DMS53 (cell line): ENCODE measurements at regions not wholly inside any gene's neighbourhood (a gene's known extent, or its start where the extent isn't known, plus 50 kb on each side); places are given as distances from the start of the nearest gene placed in this dataset.
"Not testable (repeated sequence)": the region's sequence is repeated elsewhere in the genome, so short reads cannot be mapped to it uniquely, and the experiment has no call there.

Experiments used
- DNase-seq: peaks from one replicate; lab custom pipeline; 2025; lab: John Stamatoyannopoulos, UW

DNA sequence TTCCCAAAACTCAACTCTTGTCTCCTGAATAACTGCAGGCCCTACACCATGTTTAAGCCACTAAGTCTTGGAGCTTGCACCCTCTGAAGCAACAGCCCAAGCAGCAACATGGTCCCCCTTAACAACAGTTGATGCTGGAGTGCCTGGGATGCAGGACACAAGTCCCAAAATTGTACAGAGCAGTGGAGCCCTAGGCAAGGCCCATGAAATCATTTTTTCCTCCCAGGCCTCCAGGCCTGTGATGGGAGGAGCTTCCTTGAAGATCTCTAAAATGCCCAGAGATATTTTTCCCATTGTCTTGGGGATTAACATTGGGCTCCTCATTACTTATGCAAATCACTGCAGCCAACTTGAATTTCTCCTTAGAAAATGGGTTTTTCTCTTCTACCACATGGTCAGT lies 311.9 kb upstream of the EPHA3 start:
- no peak for DNase-seq

DNA sequence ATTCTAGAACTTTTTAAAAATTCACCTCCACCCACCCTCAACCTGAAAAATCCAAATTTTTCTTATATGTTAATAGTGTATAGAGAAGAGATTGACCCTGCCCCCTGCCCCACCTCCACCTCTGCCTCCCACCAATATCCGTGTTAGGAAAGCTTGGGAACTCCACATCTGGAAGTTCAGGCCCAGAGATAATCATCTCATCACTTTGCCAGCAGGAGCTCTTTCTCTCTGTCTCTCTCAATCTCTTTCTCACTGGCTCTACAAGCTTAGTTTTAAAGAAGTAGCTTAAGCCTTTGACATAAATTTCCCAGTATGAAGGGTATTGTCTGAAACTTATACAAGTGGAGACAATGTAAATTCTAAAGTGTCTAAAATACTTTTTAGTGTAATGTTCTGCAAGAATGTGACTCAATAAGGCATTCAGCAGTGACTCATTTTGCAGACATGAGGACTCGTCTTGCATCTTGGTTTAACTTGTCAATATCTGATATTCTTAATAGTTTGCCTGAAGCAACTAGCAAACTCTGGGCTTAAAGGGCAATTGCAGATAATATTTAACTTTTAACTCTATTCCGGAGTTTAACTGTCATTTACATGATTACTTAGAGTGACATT lies 299.8 kb upstream of the EPHA3 start:
- no peak for DNase-seq

DNA sequence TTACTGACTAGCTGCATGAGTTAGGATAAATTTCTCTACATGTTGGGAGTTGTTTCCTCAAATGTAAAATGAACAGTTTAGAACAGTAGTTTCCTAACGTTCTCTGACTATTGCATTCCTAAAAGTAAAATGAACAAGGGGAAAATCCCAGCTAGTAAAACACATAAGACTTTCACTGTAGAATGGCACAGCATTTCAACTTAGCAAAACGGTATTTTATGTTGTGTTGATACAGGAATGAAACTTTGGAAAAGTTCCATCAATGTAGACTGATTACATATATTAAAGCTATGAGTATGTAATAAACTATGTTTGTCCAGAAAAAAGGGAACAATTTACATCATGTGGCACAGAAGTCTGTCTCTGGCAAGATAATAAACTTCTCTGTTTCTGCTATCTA lies 297.4 kb upstream of the EPHA3 start:
- no peak for DNase-seq

DNA sequence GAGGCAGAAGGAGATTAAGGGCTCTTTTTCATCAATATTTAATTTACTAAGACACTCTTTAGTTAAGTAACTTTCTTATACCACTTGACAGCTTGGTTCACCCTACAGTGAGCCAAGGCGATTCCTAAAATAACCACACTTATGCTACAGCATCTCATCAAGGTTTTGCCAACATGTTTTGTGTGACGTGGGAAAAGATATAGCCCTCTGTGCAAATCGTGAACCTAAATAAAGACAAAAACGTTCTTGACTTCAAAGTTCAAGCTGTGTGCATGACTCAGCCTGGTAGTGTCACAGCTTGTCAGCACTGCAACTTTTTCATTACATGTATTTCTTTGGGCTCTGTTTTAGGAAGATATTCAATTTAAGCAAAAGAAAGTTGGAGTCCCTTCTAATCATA lies 297.0 kb upstream of the EPHA3 start:
- DNase-seq, result no peak

DNA sequence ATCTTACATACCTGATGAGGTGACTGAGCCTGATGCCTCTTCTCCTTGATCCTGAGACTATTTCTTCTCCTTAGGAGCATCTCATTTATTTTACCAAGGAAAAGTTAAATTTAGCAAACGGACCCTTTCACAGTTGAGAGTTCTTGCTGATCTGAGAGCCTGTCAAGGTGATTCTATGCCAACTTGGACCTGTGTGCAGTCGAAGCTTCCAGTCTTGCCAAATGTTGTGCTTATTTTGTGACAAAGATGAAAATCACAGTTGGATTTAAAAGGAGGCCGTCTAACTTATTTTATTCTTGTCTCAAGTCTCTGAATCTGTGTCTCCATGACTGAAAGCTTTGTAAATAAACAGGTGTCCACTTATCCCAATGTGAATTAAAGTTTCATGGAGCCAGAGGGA lies 296.3 kb upstream of the EPHA3 start:
- DNase-seq, result no peak

DNA sequence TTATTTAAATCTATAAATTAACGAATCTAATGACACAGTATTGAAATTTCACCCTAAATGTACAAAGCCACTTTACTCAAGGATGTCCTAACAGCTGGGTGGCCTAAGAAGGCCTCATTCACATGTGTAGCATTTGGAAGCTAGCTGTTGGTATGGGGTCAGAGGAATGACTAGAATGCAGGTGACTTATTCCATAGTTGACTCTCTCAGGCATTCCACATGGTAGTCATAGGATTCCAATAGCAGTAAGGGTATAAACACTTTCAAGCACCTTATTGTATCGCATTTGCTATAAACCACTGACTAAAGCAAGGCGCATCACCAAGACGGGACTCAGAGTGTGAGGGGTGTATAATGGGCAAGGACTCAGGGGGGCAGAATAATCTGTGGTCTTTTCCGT lies 294.8 kb upstream of the EPHA3 start:
- DNase-seq, result no peak

DNA sequence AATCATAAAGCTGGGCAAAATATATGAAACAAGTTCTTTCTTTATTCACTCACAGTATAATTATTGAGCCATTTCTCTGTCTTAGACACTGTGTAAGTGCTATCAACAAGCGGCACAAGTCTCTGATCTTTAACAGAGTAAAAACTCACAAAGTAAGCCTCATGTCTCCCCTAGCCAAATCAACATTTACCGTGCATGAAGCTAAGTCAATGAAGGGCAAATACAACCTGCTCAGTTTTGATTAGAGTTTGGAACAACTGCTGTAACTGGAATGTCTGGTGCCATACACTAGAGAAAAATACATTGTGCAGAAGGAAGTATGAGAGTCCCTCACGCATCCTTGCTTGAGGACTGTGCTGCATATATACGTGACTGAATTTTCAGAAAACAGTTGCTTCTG lies 291.0 kb upstream of the EPHA3 start:
- DNase-seq, result no peak

DNA sequence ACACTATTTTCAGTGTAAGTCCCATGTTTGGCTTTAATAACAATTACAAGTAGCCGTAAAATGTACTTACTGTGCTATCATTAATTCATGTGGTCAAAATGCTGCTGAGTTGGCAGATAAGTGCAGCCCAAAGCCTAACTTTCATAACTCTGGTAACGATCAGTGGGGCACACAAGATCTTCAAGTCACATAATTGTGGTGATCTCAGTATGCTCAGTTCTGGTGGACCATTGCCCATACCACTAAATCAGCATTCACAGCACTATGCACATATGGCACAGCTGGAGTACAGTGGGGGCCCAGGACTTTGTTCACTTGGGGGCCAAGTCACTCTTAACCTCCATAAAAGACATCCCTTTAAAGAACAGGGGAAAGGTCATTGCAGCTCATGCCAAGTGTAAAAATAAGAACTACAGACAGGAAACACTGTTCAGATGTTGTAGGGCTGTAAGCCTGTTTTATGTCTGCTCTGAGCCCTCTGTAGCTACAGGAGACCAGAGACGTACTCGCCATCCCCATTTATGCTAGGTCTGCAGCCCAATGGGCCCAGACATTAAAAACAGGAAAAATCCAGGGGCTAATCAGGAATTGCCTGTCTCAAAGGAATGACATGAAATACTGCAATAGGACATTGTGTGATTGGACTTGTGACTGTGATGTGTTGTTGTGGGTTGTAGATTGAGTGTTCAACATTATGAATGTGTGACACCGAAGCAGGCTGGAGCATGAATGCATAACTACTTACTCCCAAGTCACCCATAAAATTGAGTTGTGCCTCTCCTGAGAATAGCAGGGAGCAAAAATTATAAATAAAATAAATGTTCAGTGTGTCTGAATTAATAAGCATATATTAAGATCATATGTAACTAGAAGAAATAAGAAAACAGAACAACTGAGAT lies 282.5 kb upstream of the EPHA3 start:
- no peak for DNase-seq

DNA sequence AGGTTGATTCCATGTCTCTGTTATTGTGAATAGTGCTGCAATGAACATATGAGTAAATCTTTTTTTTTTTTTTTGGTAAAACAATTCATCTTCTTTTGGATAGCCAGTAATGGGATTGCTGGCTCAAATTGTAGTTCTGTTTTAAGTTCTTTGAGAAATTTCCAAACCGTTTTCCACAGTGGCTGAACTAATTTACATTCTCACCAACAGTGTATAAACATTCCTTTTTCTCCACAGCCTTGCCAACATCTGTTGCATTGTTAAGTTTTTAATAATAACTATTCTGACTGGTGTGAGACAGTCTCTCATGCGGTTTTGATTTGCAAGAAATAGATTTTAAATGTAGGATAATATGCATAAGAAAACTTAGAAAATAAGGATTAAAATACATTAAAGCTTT lies 279.0 kb upstream of the EPHA3 start:
- no peak for DNase-seq

DNA sequence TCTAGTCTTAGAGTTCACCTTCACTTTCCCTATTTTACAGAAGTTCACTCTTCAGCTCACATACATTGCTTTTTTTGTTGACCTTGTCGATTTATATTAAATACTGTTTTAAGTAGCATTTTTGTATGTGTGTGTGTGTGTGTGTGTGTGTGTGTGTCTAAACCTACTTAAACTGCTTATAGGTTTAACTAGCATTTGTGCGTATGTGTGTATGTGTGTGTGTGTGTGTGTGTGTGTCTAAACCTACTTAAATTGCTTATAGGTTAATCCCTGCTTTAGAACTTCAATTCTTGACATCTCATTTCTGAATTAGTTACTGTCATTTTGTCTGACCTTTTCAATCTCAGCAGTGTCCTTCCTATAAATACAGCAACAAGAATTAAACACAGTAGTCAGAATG lies 254.8 kb upstream of the EPHA3 start:
- DNase-seq, result no peak

DNA sequence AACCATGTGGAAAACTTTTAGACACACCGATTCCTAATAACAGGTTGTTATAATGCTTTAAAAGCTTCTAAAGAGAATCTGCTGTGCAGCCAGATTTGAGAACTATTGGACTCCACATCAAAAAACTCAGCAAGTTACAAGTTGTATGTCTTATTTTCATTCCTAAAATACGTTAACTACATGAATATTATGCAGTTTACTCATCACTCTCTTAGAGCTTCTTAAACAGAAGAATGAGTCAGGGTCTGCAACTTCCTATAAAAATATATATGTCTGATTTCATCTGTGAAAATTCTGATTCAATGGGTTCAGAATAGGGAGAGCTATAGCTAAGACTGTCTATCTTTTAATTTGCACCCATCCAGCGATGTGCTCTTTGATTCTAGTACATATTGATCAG lies 244.2 kb upstream of the EPHA3 start:
- DNase-seq, result no peak

DNA sequence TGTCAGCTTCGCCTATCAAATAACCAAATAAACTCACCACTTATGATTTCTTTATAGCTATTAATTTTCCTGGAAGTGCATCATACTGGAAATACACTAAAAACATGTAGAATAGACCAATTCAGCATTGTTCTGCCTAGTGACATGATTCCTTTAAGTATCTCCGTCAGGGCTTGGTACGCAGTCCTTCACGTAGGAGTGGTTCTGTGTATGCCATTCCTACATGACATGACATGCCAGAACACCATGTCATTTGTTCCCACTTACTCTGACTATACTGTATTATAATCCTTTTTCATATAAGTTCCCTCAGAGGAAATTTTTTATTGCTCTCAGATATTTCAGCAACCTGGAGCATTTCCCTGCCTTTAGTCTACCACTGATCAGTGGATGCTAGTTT lies 230.7 kb upstream of the EPHA3 start:
- no peak for DNase-seq

DNA sequence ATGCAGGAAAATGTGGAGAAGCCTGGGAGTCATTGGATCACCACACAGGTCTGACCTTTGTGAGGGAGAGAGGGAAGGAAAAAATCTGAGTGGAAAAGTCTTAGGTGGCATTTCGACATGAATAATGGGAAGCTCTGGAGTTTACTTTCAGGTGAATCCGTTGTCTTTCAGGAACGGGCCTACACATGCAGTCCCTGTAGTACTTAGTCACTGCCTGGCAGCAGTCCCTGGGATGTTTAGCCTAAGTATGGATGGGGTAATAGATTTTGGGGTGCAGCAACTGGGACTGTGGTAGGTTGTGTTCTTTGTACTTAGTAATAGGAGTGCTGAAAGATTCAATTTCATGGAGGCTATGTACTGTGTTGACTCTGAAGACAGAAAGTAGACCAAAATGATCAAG lies 227.5 kb upstream of the EPHA3 start:
- no peak for DNase-seq

DNA sequence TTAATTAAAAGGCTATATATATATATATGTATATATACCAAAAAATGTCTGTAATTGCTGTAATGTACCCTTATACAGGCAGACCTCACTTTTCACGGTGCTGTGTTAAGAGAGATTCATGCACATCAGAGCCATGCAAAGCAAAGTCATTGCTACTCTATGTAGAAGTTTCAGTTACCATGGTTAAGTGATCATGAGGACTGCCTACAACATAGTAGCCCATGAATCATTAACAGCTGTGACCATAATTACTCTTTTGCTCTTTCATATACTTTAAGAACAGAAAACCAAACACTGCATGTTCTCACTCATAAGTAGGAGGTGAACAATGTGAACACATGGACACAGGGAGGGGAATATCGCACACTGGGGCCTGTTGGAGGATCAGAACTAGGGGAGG lies 225.3 kb upstream of the EPHA3 start:
- no peak for DNase-seq

DNA sequence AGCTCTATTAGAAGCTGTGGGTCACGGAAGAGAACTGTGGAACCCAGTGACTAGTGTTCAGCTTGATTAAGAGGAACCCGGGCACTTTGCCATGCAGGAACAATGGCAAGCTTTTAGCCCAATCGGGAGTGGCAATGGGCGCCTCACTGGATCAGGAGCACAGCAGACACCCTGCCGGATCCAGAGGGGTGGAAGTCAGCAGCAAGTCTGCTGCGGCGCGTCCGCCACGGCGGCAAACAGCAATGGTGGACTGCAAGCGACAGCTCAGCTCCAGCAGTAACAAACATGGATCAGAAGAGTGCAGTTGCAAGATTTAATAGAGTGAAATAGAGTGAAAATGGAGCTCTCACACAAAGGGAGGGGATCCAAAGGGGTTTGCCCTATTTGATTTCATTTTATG lies 220.8 kb upstream of the EPHA3 start:
- DNase-seq, result not testable (repeated sequence)

DNA sequence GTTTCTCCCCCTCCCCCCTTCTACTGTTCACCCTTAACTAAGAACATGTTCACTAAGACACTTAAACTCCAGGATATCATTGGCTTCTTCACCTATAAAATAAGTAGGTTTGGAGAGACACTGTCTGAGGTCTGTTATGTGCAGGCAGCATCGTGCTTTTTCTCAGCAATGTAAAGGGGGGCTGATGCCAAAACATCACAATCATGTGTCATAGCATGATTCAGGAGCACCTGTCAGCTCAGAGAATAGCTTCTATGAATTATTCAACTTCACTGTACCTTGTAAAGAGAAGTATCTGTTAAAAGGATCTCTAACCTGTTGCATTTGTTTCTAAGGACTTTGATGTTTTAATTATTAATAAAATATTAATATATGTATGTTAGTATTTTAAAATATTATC lies 211.4 kb upstream of the EPHA3 start:
- no peak for DNase-seq

DNA sequence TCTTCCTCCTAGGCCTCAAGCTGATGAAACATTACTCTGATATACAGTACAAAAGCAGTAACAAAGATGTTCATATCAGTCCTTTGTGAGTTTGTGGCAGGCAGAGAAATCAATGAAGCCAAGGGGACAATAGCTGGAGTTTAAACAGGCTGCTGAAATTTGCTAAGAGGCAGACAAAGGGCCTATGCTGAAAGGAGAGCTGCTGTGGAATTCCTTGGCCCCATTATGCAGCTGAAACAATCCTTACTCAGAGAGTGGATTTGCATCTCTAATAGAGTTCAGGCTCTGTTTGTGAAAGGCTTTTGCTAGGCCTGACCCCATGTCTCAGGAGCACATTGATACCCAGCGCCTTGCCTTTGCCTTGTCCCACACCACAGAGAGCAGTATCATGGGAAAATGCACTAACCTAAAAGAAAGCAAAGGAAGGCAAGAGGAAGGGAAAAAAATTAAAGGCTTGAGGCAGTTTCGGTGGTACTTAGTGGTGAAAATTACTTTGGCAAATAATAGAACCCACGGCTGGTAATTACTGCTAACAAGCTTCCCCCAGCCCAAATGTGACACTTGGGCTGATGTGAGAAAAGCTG lies 195.0 kb upstream of the EPHA3 start:
- DNase-seq, result no peak

DNA sequence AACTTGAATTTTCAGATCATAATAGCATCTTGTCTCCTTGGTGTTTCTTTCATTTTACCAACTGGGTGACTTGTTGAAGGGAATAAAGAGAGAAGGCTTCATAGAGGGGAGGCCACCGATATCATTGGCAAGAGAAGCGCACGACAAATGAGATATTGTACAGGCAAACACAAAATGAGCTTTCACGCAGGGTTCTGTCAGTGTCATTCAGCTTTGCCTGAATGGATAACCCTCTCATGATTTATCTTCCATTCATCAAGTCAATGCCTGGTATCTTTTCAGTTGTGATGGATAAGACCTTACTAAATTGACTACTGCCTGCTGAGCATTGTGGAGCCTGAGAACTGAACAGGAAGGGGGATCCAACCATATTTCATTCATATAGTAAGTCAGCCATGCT lies 188.6 kb upstream of the EPHA3 start:
- no peak for DNase-seq

DNA sequence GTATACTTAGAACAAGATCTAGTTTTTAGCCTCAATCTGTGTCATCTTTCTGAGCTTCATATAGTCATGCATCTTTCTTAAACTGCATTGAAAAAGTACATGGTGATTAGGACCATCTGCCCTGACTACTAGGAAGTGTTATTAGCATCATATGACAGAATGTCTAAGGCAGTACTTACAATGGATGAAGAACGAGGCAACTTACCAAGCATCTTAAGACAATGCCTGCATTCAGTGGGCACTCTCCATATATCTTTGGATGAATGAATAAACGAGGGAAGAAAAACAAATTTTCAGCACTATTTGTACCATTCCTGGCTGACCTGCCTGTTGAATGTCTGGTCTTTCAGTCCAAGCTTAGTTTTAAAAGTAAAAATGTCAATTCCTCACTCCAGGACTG lies 185.4 kb upstream of the EPHA3 start:
- no peak for DNase-seq

DNA sequence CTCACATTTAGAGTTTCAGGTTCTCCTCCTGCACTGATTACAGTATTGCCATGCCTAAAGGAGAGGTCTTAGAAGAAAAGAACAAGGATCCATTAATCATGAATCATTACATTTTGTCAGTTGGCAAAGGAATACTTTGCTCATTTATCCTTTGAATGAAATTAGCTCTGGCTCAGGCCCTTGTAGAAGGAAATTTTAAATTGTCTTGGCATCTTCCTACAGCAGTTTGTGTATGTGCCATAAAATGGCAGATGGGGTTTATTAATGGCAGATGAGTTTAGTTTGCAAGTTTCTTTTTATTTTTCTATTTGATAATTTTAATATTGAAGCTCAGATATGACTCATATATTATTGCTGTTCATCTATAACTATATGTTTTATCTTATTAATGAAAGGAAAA lies 181.2 kb upstream of the EPHA3 start:
- no peak for DNase-seq

DNA sequence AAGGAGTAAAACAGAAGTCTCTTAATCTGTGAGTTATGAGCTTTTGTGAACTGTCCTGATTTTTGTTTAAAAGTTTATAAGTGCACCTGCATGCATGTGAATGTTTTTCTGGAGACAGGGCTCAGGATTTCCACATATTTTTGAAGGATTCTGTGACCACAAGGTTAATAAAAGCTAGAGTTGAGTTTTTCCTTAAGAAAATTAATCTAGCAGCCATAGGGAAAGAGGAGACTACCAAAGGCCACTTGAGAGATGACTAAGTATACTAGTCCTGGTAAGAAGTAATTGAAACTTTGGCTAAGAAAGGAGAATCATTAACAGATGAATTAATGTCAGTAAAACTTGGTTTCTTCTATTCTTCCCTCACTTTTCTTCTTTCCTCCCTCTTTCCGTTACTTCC lies 176.8 kb upstream of the EPHA3 start:
- DNase-seq, result no peak

DNA sequence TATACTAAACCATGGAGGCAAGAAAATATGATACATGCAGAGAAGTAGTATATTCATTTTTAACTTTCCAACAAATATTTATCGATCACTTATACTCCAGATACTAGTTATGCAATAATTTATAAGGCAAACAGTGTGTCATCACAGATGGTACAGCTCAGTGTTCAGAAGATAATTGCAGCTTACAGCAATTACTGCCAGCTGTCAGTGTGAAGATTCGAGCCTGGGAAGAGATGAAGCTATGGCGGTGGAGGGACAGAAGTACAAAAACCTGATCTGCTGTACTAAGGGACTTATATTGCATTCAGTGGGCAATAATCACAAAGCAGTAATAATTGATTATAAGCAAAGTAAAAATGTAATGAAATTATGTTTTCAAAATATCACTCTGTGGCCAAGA lies 170.6 kb upstream of the EPHA3 start:
- no peak for DNase-seq

DNA sequence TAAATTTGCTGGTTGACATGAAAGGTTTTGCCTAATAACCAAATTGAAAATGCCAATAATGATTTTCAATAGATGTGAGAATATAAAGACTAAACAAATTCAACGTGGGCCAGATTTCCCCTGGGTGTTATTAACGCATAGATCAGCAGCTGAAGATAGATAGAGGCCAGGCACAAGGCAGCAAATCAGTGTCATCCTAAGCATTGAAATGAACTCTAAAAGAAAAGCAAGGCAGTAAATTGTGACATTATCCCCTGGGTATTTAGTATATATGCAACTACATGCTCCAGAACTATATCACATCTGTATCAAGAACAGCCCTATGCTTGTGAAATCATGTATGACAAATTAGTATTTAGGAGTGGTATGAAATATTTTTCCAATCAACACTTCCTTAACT lies 167.1 kb upstream of the EPHA3 start:
- DNase-seq, result no peak

DNA sequence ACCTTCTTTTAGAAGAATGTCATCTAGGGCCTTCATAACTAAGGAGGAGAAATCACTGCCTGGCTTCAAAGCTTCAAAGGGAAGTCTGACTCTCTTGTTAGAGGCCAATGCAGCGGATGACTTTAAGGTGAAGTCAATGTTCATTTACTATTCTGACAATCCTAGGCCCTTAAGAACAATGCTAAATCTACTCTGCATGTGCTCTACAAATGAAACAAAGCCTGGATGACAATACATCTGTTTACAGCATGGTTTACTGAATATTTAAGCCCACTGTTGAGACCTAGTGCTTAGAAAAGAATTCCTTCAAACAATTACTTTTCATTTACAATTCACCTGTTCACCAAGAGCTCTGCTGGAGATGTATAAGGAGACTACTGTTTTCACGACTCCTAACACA lies 160.4 kb upstream of the EPHA3 start:
- DNase-seq, result no peak
